Spleen (tissue), 7 donors: ENCODE measurements at regions not wholly inside any gene's neighbourhood (a gene's known extent, or its start where the extent isn't known, plus 50 kb on each side); places are given as distances from the start of the nearest gene placed in this dataset.
"Not testable (repeated sequence)": the region's sequence is repeated elsewhere in the genome, so short reads cannot be mapped to it uniquely, and the experiment has no call there.

ENCODE experiments used
- CTCF ChIP-seq, 11 experiments: fragments of 200-600 bp in 7 of 11; fragments of 450-650 bp in 4 of 11; sonication (generic) in 4 of 11; IDR thresholded peaks in 8 of 11; conservative IDR thresholded peaks in 3 of 11; 1 replicate in 7 of 11; 2 replicates in 4 of 11; pipeline versions ENCODE4 v1.4.0 to v1.8.0; 2016 to 2021; ENCODE audit warnings: antibody characterized with exemption in 11 of 11, inconsistent platforms in 4 of 11, mild to moderate bottlenecking in 1 of 11
- POLR2AphosphoS5 ChIP-seq, 3 donors: sonication (generic); formaldehyde crosslinking; IDR thresholded peaks; one replicate each; pipeline ENCODE4 v1.5.1; 2017; ENCODE audit warnings: antibody characterized with exemption in 3 of 3
- donor health status: DM: no; HTN: no; CAD: no; lungs with moderate emphysema.
- donor health status: DM: no; HTN: no; CAD: no.
- donor health status: DM: no; HTN: no; CAD: no.

GRCh38 chr16:15189478-15189877, 95.4 kb upstream of the RRN3 start:
- TF ChIP-seq CTCF (IDR thresholded peaks at IDR 0.05 in 8 of 11, conservative IDR thresholded peaks at IDR 0.05 in 3 of 11); POLR2AphosphoS5 (IDR thresholded peaks at IDR 0.05): not testable (repeated sequence)
